HepG2 (cell line): ENCODE measurements at regions not wholly inside any gene's neighbourhood (a gene's known extent, or its start where the extent isn't known, plus 50 kb on each side); places are given as distances from the start of the nearest gene placed in this dataset.

Experiments used
- ATAC-seq: fragments of 200-7000 bp; cut with Tn5 transposase; 3 replicates; pipeline ENCODE4 v1.9.1; 2020; ENCODE audit warnings: mild to moderate bottlenecking, moderate library complexity
- BruUV-seq: library from RNA; stranded (reverse); fragments of 400-500 nt; replicated peaks from 2 replicates; lab custom pipeline; 2021; lab: Mats Ljungman, UMichigan
- CTCF ChIA-PET: fragments of 300-600 bp; formaldehyde crosslinking; extraction: SDS; loops from one replicate; lab custom pipeline; 2021; ENCODE audit warnings: low total read pairs, inconsistent platforms, low intra/inter-chr PET ratio; lab: Yijun Ruan, JAX
- POLR2A ChIA-PET: fragments of 350-600 bp; sonication (Branson Sonifier 250); formaldehyde crosslinking; loops from one replicate; lab custom pipeline; 2020; ENCODE audit warnings: antibody characterized with exemption, inconsistent platforms; lab: Yijun Ruan, JAX
- DNase-seq: peaks from one replicate; pipeline ENCODE4 v3.0.0-alpha.2; 2015; ENCODE audit warnings: low spot score
- FAIRE-seq: peaks from 3 replicates; lab custom pipeline; 2011; peaks lifted over from hg19 to GRCh38; lab: Jason Lieb, UNC
- H2AFZ ChIP-seq: one replicate; pipeline ENCODE4 v1.6.1; 2011; ENCODE audit warnings: low read length, inconsistent platforms
- H3K27ac ChIP-seq: fragments of 300-600 bp; 3 replicates; pipeline ENCODE4 v1.8.0; 2011; ENCODE audit warnings: mixed run types, mild to moderate bottlenecking, mixed read lengths, low read length, inconsistent platforms; ENCODE audit not compliant: insufficient read depth; ENCODE audit errors: extremely low read length
- H3K27me3 ChIP-seq, 2 experiments: fragments of 200-600 bp in 1 of 2; 2 replicates in 1 of 2; 3 replicates in 1 of 2; pipeline versions ENCODE4 v1.6.0 to v1.8.0; 2011; ENCODE audit warnings: low read length in 2 of 2, mild to moderate bottlenecking in 2 of 2, moderate library complexity in 2 of 2, inconsistent platforms in 1 of 2; ENCODE audit not compliant: insufficient read depth in 2 of 2, control insufficient read depth in 1 of 2
- H3K36me3 ChIP-seq, 2 experiments: fragments of 200-600 bp in 1 of 2; replicated peaks in 1 of 2; 2 replicates in 1 of 2; 3 replicates in 1 of 2; pipeline versions ENCODE4 v1.5.1 to v1.8.0; 2011; ENCODE audit warnings: low read length in 2 of 2, inconsistent platforms in 1 of 2; ENCODE audit not compliant: insufficient read depth in 2 of 2, control insufficient read depth in 1 of 2
- H3K4me1 ChIP-seq: 2 replicates; pipeline ENCODE4 v1.5.1; 2012; ENCODE audit warnings: low read length, inconsistent platforms; ENCODE audit not compliant: insufficient read depth
- H3K4me2 ChIP-seq: 2 replicates; pipeline ENCODE4 v1.6.0; 2011; ENCODE audit warnings: low read depth, low read length, inconsistent platforms
- H3K4me3 ChIP-seq, 3 experiments: fragments of 200-600 bp in 1 of 3; sonication (generic), shearing (Covaris generic) in 1 of 3; replicated peaks in 1 of 3; 2 replicates each; pipeline ENCODE4 v1.5.1; 2011 to 2016; ENCODE audit warnings: low read length in 3 of 3, inconsistent platforms in 2 of 3, low read depth in 2 of 3, mild to moderate bottlenecking in 2 of 3, control low read depth in 1 of 3, mixed read lengths in 1 of 3; ENCODE audit not compliant: insufficient read depth in 1 of 3
- H3K79me2 ChIP-seq: one replicate; pipeline ENCODE4 v1.6.1; 2011; ENCODE audit warnings: low read length, inconsistent platforms; ENCODE audit not compliant: insufficient read depth
- H3K9ac ChIP-seq: 2 replicates; pipeline ENCODE4 v1.6.0; 2011; ENCODE audit warnings: mild to moderate bottlenecking, low read depth, low read length, inconsistent platforms; ENCODE audit not compliant: insufficient read depth
- H3K9me3 ChIP-seq: 2 replicates; pipeline ENCODE4 v1.5.1; 2012; ENCODE audit warnings: mild to moderate bottlenecking, low read length
- H4K20me1 ChIP-seq: 2 replicates; pipeline ENCODE4 v1.6.0; 2011; ENCODE audit warnings: inconsistent platforms, mild to moderate bottlenecking, low read length, moderate library complexity; ENCODE audit not compliant: insufficient read depth
- NBN ChIP-seq: fragments of 450-650 bp; conservative IDR thresholded peaks from 2 replicates; pipeline ENCODE4 v1.6.1; 2017
- RCOR2 ChIP-seq: IDR thresholded peaks from 2 replicates; pipeline ENCODE4 v1.6.1; 2016; ENCODE audit warnings: missing biosample characterization, missing genetic modification reagents
- TGIF2 ChIP-seq: IDR thresholded peaks from 2 replicates; pipeline ENCODE4 v1.6.1; 2016; ENCODE audit warnings: control low read depth, missing compliant biosample characterization
- ZFP41 ChIP-seq: sonication (generic); formaldehyde crosslinking; IDR thresholded peaks from 2 replicates; pipeline ENCODE4 v1.4.0; 2020; ENCODE audit warnings: mild to moderate bottlenecking, missing genetic modification reagents, borderline replicate concordance
- ZNF562 ChIP-seq: sonication (generic); formaldehyde crosslinking; IDR thresholded peaks from 2 replicates; pipeline ENCODE4 v1.8.0; 2022; ENCODE audit warnings: missing genetic modification reagents, borderline replicate concordance
- ZNF605 ChIP-seq: sonication (generic); formaldehyde crosslinking; IDR thresholded peaks from 2 replicates; pipeline ENCODE4 v1.8.0; 2022; ENCODE audit warnings: mild to moderate bottlenecking, missing genetic modification reagents
- ZNF775 ChIP-seq: sonication (generic); formaldehyde crosslinking; IDR thresholded peaks from 2 replicates; pipeline ENCODE4 v1.4.0; 2020; ENCODE audit warnings: missing genetic modification reagents, mild to moderate bottlenecking, moderate library complexity, borderline replicate concordance
- ZNF83 ChIP-seq: sonication (generic); formaldehyde crosslinking; IDR thresholded peaks from 2 replicates; pipeline ENCODE4 v1.4.0; 2020; ENCODE audit warnings: missing genetic modification reagents, mild to moderate bottlenecking, borderline replicate concordance
- WGBS: methylation state at CpG from one replicate; pipeline ENCODE4 v1.1.6; 2017; ENCODE audit warnings: low lambda C conversion rate; 5-methylcytosine and 5-hydroxymethylcytosine counted together
- in situ Hi-C: cut with HindIII; loops from 2 replicates; pipeline ENCODE4 v1.10.0; 2017; ENCODE audit warnings: low pct_unique_long_range_greater_than_20kb; ENCODE audit not compliant: extremely low pct_ligation_motif_present
- intact Hi-C: fragments of 100-400 bp; cut with micrococcal nuclease; formaldehyde crosslinking; loops from one replicate; pipeline ENCODE4 v1.10.0; 2022; ENCODE audit not compliant: unreplicated experiment
- TF ChIP-seq, protein P1 (sequence below): sonication (generic); formaldehyde crosslinking; IDR thresholded peaks from 2 replicates; pipeline ENCODE4 v1.8.1; 2022; ENCODE audit warnings: mild to moderate bottlenecking, missing genetic modification reagents
- TF ChIP-seq, protein P2 (sequence below): sonication (generic); formaldehyde crosslinking; IDR thresholded peaks from 2 replicates; pipeline ENCODE4 v1.8.1; 2023; ENCODE audit warnings: missing genetic modification reagents, inconsistent platforms, borderline replicate concordance
- TF ChIP-seq, protein P3 (sequence below): sonication (generic); formaldehyde crosslinking; IDR thresholded peaks from 2 replicates; pipeline ENCODE4 v1.4.0; 2020; ENCODE audit warnings: missing genetic modification reagents, borderline replicate concordance

DNA sequence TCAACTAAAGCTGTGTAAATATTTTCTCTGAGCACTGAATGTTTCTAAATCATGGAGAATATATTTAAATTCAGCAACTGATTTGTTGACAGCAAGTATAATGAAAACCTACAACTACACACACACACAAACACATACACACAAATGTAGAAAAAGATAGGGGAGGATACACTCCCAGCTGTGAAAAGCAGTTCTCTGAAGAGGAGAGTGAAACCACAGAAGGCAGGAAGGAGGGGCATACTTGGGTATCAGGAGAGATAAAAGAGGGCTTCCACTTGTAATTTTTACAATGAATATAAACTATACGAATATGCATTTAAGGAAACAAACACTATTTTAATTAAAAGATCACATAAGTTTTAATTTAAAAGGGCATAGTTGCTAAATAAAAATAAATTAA is 227.8 kb upstream of the SLC24A2 start:
- TF ChIP-seq NBN, result no peak
- TF ChIP-seq ZNF775 (CRISPR knock-in tag), result no peak
- no peak for TF ChIP-seq ZNF605
- TF ChIP-seq RCOR2 (CRISPR knock-in tag), result no peak
- TF ChIP-seq, protein P1, sequence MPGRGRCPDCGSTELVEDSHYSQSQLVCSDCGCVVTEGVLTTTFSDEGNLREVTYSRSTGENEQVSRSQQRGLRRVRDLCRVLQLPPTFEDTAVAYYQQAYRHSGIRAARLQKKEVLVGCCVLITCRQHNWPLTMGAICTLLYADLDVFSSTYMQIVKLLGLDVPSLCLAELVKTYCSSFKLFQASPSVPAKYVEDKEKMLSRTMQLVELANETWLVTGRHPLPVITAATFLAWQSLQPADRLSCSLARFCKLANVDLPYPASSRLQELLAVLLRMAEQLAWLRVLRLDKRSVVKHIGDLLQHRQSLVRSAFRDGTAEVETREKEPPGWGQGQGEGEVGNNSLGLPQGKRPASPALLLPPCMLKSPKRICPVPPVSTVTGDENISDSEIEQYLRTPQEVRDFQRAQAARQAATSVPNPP (CRISPR knock-in tag), result no peak
- TF ChIP-seq ZFP41 (CRISPR knock-in tag), result no peak
- TF ChIP-seq, protein P2, sequence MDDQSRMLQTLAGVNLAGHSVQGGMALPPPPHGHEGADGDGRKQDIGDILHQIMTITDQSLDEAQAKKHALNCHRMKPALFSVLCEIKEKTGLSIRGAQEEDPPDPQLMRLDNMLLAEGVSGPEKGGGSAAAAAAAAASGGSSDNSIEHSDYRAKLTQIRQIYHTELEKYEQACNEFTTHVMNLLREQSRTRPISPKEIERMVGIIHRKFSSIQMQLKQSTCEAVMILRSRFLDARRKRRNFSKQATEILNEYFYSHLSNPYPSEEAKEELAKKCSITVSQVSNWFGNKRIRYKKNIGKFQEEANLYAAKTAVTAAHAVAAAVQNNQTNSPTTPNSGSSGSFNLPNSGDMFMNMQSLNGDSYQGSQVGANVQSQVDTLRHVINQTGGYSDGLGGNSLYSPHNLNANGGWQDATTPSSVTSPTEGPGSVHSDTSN (CRISPR knock-in tag), result no peak
- TF ChIP-seq, protein P3, sequence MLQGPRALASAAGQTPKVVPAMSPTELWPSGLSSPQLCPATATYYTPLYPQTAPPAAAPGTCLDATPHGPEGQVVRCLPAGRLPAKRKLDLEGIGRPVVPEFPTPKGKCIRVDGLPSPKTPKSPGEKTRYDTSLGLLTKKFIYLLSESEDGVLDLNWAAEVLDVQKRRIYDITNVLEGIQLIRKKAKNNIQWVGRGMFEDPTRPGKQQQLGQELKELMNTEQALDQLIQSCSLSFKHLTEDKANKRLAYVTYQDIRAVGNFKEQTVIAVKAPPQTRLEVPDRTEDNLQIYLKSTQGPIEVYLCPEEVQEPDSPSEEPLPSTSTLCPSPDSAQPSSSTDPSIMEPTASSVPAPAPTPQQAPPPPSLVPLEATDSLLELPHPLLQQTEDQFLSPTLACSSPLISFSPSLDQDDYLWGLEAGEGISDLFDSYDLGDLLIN (CRISPR knock-in tag), result no peak
- no peak for TF ChIP-seq ZNF562
- no peak for TF ChIP-seq ZNF83 (CRISPR knock-in tag)
- TF ChIP-seq TGIF2 (CRISPR knock-in tag), result no peak
- TF ChIP-seq, all 625 proteins: peak for 0
- Histone ChIP-seq H3K36me3 (no peaks in the 10 kb centered on the region), H3K9ac (no peak overlapping the region), H2AFZ (no peak overlapping the region), H3K4me2 (no peak overlapping the region), H3K9me3 (no peaks in the 10 kb centered on the region), H3K4me3 (no peak overlapping the region), H3K79me2 (no peaks in the 10 kb centered on the region), H3K27me3 (no peaks in the 10 kb centered on the region), H3K4me1 (no peaks in the 10 kb centered on the region), H4K20me1 (no peaks in the 10 kb centered on the region), H3K27ac (no peak overlapping the region)
- no peak for ATAC-seq
- in situ Hi-C loops, result no loop called here
- DNase-seq, result no peak
- ChIA-PET POLR2A (no interaction called here), CTCF (no interaction called here)
- no TSS peak for BruUV-seq
- 0% methylated on average over 1 of the region's 1 CpG for WGBS
- FAIRE-seq, result no peak
- intact Hi-C loops, result no loop called here
